Gastroesophageal sphincter (tissue), 4 donors: ENCODE measurements at regions not wholly inside any gene's neighbourhood (a gene's known extent, or its start where the extent isn't known, plus 50 kb on each side); places are given as distances from the start of the nearest gene placed in this dataset.

Experiments
- ATAC-seq: fragments of 150-250 bp; one replicate; pipeline ENCODE4 v1.9.1; 2016; ENCODE audit warnings: mild to moderate bottlenecking, moderate library complexity
- H3K27ac ChIP-seq, 4 donors: fragments of 200-600 bp; sonication (generic) in 3 of 4; 1 replicate in 3 of 4; 2 replicates in 1 of 4; pipeline ENCODE4 v1.5.1; 2016 to 2019
- H3K27me3 ChIP-seq: fragments of 200-600 bp; sonication (generic); one replicate; pipeline ENCODE4 v1.5.1; 2019
- H3K36me3 ChIP-seq, 2 donors: fragments of 200-600 bp; sonication (generic); one replicate each; pipeline ENCODE4 v1.5.1; 2019; ENCODE audit warnings: control low read depth in 1 of 2
- H3K4me1 ChIP-seq, 3 donors: fragments of 200-600 bp; sonication (generic); 1 replicate in 2 of 3; 2 replicates in 1 of 3; pipeline ENCODE4 v1.5.1; 2016 to 2019; ENCODE audit warnings: control low read depth in 2 of 3
- H3K4me3 ChIP-seq, 2 donors: fragments of 200-600 bp; sonication (generic); one replicate each; pipeline ENCODE4 v1.5.1; 2019; ENCODE audit warnings: mild to moderate bottlenecking in 1 of 2, moderate library complexity in 1 of 2
- H3K9me3 ChIP-seq, 3 donors: fragments of 200-600 bp; sonication (generic); one replicate each; pipeline ENCODE4 v1.5.1; 2017 to 2019; ENCODE audit warnings: control low read depth in 2 of 3
- CTCF ChIP-seq, 4 experiments: fragments of 200-600 bp in 2 of 4; fragments of 450-650 bp in 2 of 4; sonication (generic) in 1 of 4; IDR thresholded peaks; one replicate each; pipeline ENCODE4 v1.5.1; 2017 to 2019; ENCODE audit warnings: antibody characterized with exemption in 4 of 4, mild to moderate bottlenecking in 2 of 4, moderate library complexity in 2 of 4
- EP300 ChIP-seq: sonication (generic); formaldehyde crosslinking; IDR thresholded peaks from one replicate; pipeline ENCODE4 v1.6.1; 2017; ENCODE audit warnings: antibody characterized with exemption, mild to moderate bottlenecking
- POLR2A ChIP-seq, 2 donors: fragments of 450-650 bp; IDR thresholded peaks; one replicate each; pipeline ENCODE4 v1.6.1; 2017; ENCODE audit warnings: antibody characterized with exemption in 2 of 2, mild to moderate bottlenecking in 2 of 2, moderate library complexity in 1 of 2
- POLR2AphosphoS5 ChIP-seq: sonication (generic); formaldehyde crosslinking; IDR thresholded peaks from one replicate; pipeline ENCODE4 v1.6.1; 2017; ENCODE audit warnings: antibody characterized with exemption
- WGBS, 2 donors: methylation state at CpG; one replicate each; pipeline ENCODE4 v1.1.5; 2018; ENCODE audit warnings: low coverage in 1 of 2; 5-methylcytosine and 5-hydroxymethylcytosine counted together

- WGBS, 2 donors, result 100% methylated on average over 1 of the region's 1 CpG
- no peak overlapping the region for H3K4me3 ChIP-seq
- H3K36me3 ChIP-seq, result no peaks in the 10 kb centered on the region
- H3K27ac ChIP-seq, result no peak overlapping the region
- H3K27me3 ChIP-seq, result no peaks in the 10 kb centered on the region
- ATAC-seq, result no peak
- H3K9me3 ChIP-seq, result no peaks in the 10 kb centered on the region
- no peaks in the 10 kb centered on the region for H3K4me1 ChIP-seq
- TF ChIP-seq EP300, result no peak
- no peak for TF ChIP-seq CTCF (IDR thresholded peaks at IDR 0.05)
- TF ChIP-seq POLR2AphosphoS5, result no peak
- TF ChIP-seq POLR2A (IDR thresholded peaks at IDR 0.05), result no peak
Measured at GRCh38 chr13:48790966-48791365, 137.2 kb downstream of the CYSLTR2 start.

- Histone ChIP-seq H3K27me3 (no peaks in the 10 kb centered on the region), H3K4me3 (no peak overlapping the region), H3K9me3 (no peaks in the 10 kb centered on the region), H3K27ac (no peak overlapping the region), H3K36me3 (no peaks in the 10 kb centered on the region), H3K4me1 (no peaks in the 10 kb centered on the region)
- TF ChIP-seq POLR2A (IDR thresholded peaks at IDR 0.05) (no peak), EP300 (no peak), POLR2AphosphoS5 (no peak), CTCF (IDR thresholded peaks at IDR 0.05) (no peak)
- no peak for ATAC-seq
- WGBS, 2 donors, result 26 to 43% methylated on average over 2 to 3 of the region's 3 CpGs
Measured at GRCh38 chr13:48797127-48797526, 143.4 kb downstream of the CYSLTR2 start.

- H3K4me1 ChIP-seq, result no peaks in the 10 kb centered on the region
- no peak for TF ChIP-seq POLR2AphosphoS5
- no peak for TF ChIP-seq POLR2A (IDR thresholded peaks at IDR 0.05)
- H3K36me3 ChIP-seq, result no peaks in the 10 kb centered on the region
- H3K9me3 ChIP-seq, result no peaks in the 10 kb centered on the region
- no peak overlapping the region for H3K27ac ChIP-seq
- WGBS, 2 donors, result 85 to 86% methylated on average over 1 of the region's 1 CpG
- no peak for ATAC-seq
- H3K4me3 ChIP-seq, result no peak overlapping the region
- H3K27me3 ChIP-seq, result no peaks in the 10 kb centered on the region
Measured at GRCh38 chr13:48797761-48798160, 144.0 kb downstream of the CYSLTR2 start.

- no peaks in the 10 kb centered on the region for H3K36me3 ChIP-seq
- ATAC-seq, result no peak
- H3K27me3 ChIP-seq, result no peaks in the 10 kb centered on the region
- 75 to 87% methylated on average over 2 of the region's 2 CpGs for WGBS, 2 donors
- H3K4me3 ChIP-seq, result no peak overlapping the region
- H3K4me1 ChIP-seq, result no peaks in the 10 kb centered on the region
- H3K9me3 ChIP-seq, result no peaks in the 10 kb centered on the region
- TF ChIP-seq POLR2AphosphoS5 (no peak), CTCF (IDR thresholded peaks at IDR 0.05) (no peak), POLR2A (IDR thresholded peaks at IDR 0.05) (no peak), EP300 (no peak)
- no peak overlapping the region for H3K27ac ChIP-seq
Measured at GRCh38 chr13:48798180-48798579, 144.5 kb downstream of the CYSLTR2 start.

- no peak for ATAC-seq
- Histone ChIP-seq H3K4me3 (no peak overlapping the region), H3K9me3 (no peaks in the 10 kb centered on the region), H3K27ac (no peak overlapping the region), H3K36me3 (no peaks in the 10 kb centered on the region), H3K27me3 (no peaks in the 10 kb centered on the region), H3K4me1 (no peaks in the 10 kb centered on the region)
- no peak for TF ChIP-seq POLR2A (IDR thresholded peaks at IDR 0.05)
- TF ChIP-seq POLR2AphosphoS5, result no peak
- WGBS, 2 donors, result 58 to 69% methylated on average over 3 of the region's 3 CpGs
Measured at GRCh38 chr13:48801255-48801654, 147.5 kb downstream of the CYSLTR2 start.

GRCh38 chr13:48804821-48805601 is 151.3 kb downstream of the CYSLTR2 start:
- ATAC-seq, result no peak
- no peaks in the 10 kb centered on the region for H3K4me1 ChIP-seq
- no peak for TF ChIP-seq POLR2A (IDR thresholded peaks at IDR 0.05)
- TF ChIP-seq CTCF (IDR thresholded peaks at IDR 0.05), result no peak
- H3K4me3 ChIP-seq, result no peak overlapping the region
- H3K27me3 ChIP-seq, result no peaks in the 10 kb centered on the region
- no peak overlapping the region for H3K27ac ChIP-seq
- no peaks in the 10 kb centered on the region for H3K36me3 ChIP-seq
- WGBS, 2 donors, result 56 to 79% methylated on average over 1 to 4 of the region's 4 CpGs
- H3K9me3 ChIP-seq, result no peaks in the 10 kb centered on the region
